ENCODE measurements at regions not wholly inside any gene's neighbourhood (a gene's known extent, or its start where the extent isn't known, plus 50 kb on each side); places are given as distances from the start of the nearest gene placed in this dataset.

- intact Hi-C loops (cut with micrococcal nuclease): no loop called here
- CTCF ChIA-PET: interaction anchor here (3.3 to 13.7 kb wide), 2 partner anchors 69 to 180 kb away, joined by 23 to 270 read pairs; no protein-coding TSS in a partner anchor
- DNase-seq (ENCODE audit: unreplicated experiment): no peak
Observed at GRCh38 chr6:18326001-18326400, 61.1 kb upstream of the RNF144B start.

GRCh38 chr6:18324706-18325042 lies 60.3 kb upstream of the DEK start:
- Mint-ChIP-seq H3K4me1 (ENCODE audit: insufficient read depth, unreplicated experiment) (peaks cover 14% of the 10 kb centered on the region), H3K27me3 (ENCODE audit: insufficient read depth, unreplicated experiment) (no peaks in the 10 kb centered on the region), H3K9me3 (ENCODE audit: unreplicated experiment) (no peaks in the 10 kb centered on the region), H3K4me3 (ENCODE audit: unreplicated experiment) (no peak overlapping the region), H3K27ac (ENCODE audit: low read depth, unreplicated experiment) (peak overlapping the region; percentile 86), H3K36me3 (ENCODE audit: insufficient read depth, unreplicated experiment) (no peaks in the 10 kb centered on the region)
- intact Hi-C loops (cut with micrococcal nuclease): loop anchor here (1.0 kb wide), 2 partner anchors 63 to 180 kb away; partner anchors contain the start of gene RNF144B
- DNase-seq (ENCODE audit: unreplicated experiment): no peak
- BruUV-seq (replicated peaks): no TSS peak
- ChIA-PET CTCF (interaction anchor here (0.7 to 13.7 kb wide), 5 partner anchors 21 to 181 kb away, joined by 3 to 270 read pairs (median 5); no protein-coding TSS in a partner anchor), POLR2A (interaction anchor here (1.3 to 1.5 kb wide), 3 partner anchors 28 to 182 kb away, joined by 3 to 6 read pairs (median 5); partner anchors contain the start of gene RNF144B)
- TF ChIP-seq, protein P1, sequence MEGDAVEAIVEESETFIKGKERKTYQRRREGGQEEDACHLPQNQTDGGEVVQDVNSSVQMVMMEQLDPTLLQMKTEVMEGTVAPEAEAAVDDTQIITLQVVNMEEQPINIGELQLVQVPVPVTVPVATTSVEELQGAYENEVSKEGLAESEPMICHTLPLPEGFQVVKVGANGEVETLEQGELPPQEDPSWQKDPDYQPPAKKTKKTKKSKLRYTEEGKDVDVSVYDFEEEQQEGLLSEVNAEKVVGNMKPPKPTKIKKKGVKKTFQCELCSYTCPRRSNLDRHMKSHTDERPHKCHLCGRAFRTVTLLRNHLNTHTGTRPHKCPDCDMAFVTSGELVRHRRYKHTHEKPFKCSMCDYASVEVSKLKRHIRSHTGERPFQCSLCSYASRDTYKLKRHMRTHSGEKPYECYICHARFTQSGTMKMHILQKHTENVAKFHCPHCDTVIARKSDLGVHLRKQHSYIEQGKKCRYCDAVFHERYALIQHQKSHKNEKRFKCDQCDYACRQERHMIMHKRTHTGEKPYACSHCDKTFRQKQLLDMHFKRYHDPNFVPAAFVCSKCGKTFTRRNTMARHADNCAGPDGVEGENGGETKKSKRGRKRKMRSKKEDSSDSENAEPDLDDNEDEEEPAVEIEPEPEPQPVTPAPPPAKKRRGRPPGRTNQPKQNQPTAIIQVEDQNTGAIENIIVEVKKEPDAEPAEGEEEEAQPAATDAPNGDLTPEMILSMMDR (IDR thresholded peaks at IDR 0.05; ENCODE audit: unreplicated experiment): no peak

More at GRCh38 chr6:18326001-18326400, 61.1 kb upstream of the RNF144B start:
- peaks cover 14% of the 10 kb centered on the region for H3K4me1 Mint-ChIP-seq (ENCODE audit: insufficient read depth, unreplicated experiment)
- no TSS peak for BruUV-seq (replicated peaks)
- no peaks in the 10 kb centered on the region for H3K36me3 Mint-ChIP-seq (ENCODE audit: insufficient read depth, unreplicated experiment)
- no peaks in the 10 kb centered on the region for H3K9me3 Mint-ChIP-seq (ENCODE audit: unreplicated experiment)
- peak overlapping the region; percentile 86 for H3K27ac Mint-ChIP-seq (ENCODE audit: low read depth, unreplicated experiment)
- TF ChIP-seq, protein P1 (IDR thresholded peaks at IDR 0.05; ENCODE audit: unreplicated experiment): no peak
- POLR2A ChIA-PET: interaction anchor here (0.7 to 3.2 kb wide), 3 partner anchors 61 to 62 kb away, joined by 3 to 18 read pairs (median 6); partner anchors contain the start of genes DEK and RNF144B
- H3K27me3 Mint-ChIP-seq (ENCODE audit: insufficient read depth, unreplicated experiment): no peaks in the 10 kb centered on the region
- H3K4me3 Mint-ChIP-seq (ENCODE audit: unreplicated experiment): no peak overlapping the region

GRCh38 chr6:18323935-18324705 lies 59.8 kb upstream of the DEK start:
- POLR2A ChIA-PET: interaction anchor here (0.6 to 1.5 kb wide), 8 partner anchors 29 to 182 kb away, joined by 3 to 5 read pairs (median 3); partner anchors contain the start of gene RNF144B
- H3K27me3 Mint-ChIP-seq (ENCODE audit: insufficient read depth, unreplicated experiment): no peaks in the 10 kb centered on the region
- no peaks in the 10 kb centered on the region for H3K36me3 Mint-ChIP-seq (ENCODE audit: insufficient read depth, unreplicated experiment)
- peak; percentile 64 for DNase-seq (ENCODE audit: unreplicated experiment)
- no TSS peak for BruUV-seq (replicated peaks)
- CTCF ChIA-PET: interaction anchor here (0.6 to 13.7 kb wide), 41 partner anchors 9 to 1784 kb away, joined by 3 to 270 read pairs (median 4); partner anchors contain the start of gene RNF144B
- peaks cover 14% of the 10 kb centered on the region for H3K4me1 Mint-ChIP-seq (ENCODE audit: insufficient read depth, unreplicated experiment)
- no peak overlapping the region for H3K27ac Mint-ChIP-seq (ENCODE audit: low read depth, unreplicated experiment)
- H3K4me3 Mint-ChIP-seq (ENCODE audit: unreplicated experiment): no peak overlapping the region
- H3K9me3 Mint-ChIP-seq (ENCODE audit: unreplicated experiment): no peaks in the 10 kb centered on the region
- intact Hi-C loops (cut with micrococcal nuclease): loop anchor here (1.0 kb wide), 2 partner anchors 63 to 180 kb away; partner anchors contain the start of gene RNF144B
- TF ChIP-seq, protein P1 (IDR thresholded peaks at IDR 0.05; ENCODE audit: unreplicated experiment): peak; percentile 51

DNA sequence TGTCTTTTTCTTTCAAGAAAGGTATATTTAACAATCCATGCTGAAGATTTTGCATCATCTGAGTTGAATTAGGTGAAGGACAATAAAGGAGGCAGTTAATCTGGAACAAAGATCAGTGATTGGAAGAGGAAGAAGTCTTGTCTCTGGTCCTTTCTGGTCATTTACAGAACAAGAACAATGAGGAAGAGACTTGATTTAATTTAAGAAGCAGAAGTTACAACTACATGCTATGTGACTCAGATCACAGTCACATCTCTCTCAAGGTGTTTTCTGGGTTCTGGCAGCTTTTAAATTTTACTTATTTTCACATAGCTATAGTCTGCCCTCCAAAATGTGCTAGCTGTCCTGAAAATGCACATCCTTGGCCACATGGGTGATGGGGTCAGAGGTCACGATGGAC lies 53.5 kb upstream of the DEK start:
- ChIA-PET POLR2A (interaction anchor here (0.8 to 1.1 kb wide), 2 partner anchors 10 to 156 kb away, joined by 3 read pairs; no protein-coding TSS in a partner anchor), CTCF (interaction anchor here (0.6 to 13.7 kb wide), 5 partner anchors 14 to 207 kb away, joined by 3 to 270 read pairs (median 4); no protein-coding TSS in a partner anchor)
- BruUV-seq (replicated peaks): no TSS peak
- no peaks in the 10 kb centered on the region for H3K27me3 Mint-ChIP-seq (ENCODE audit: insufficient read depth, unreplicated experiment)
- H3K4me1 Mint-ChIP-seq (ENCODE audit: insufficient read depth, unreplicated experiment): no peaks in the 10 kb centered on the region
- H3K36me3 Mint-ChIP-seq (ENCODE audit: insufficient read depth, unreplicated experiment): no peaks in the 10 kb centered on the region
- no peaks in the 10 kb centered on the region for H3K9me3 Mint-ChIP-seq (ENCODE audit: unreplicated experiment)
- no peak overlapping the region for H3K4me3 Mint-ChIP-seq (ENCODE audit: unreplicated experiment)
- intact Hi-C loops (cut with micrococcal nuclease): no loop called here
- no peak for DNase-seq (ENCODE audit: unreplicated experiment)
- H3K27ac Mint-ChIP-seq (ENCODE audit: low read depth, unreplicated experiment): no peak overlapping the region
- TF ChIP-seq, protein P1 (IDR thresholded peaks at IDR 0.05; ENCODE audit: unreplicated experiment): no peak

All from MCF 10A (cell line).